ENCODE measurements at regions not wholly inside any gene's neighbourhood (a gene's known extent, or its start where the extent isn't known, plus 50 kb on each side); places are given as distances from the start of the nearest gene placed in this dataset.

DNA sequence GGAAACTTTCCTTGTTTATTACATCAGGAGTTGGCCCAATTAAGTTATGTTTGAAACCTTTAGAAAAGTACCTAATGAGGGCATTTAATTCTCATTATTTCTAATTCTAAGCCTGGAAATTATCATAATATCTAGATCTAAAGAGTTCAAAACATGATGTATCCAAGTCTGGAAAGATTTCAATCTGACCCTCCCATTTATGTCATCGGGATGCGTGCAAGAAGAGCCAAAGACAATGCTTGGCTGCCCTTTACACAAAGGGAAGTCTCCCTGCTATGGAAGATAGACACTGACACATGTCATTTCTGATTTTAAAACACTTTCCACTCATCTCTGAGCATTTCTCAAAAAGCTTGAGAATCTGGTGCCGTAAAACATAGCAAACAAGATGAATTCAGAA, 222.4 kb downstream of the ANTXR2 start:
- DNase-seq (ENCODE audit: low spot score), result no peak
- TF ChIP-seq, protein P1, sequence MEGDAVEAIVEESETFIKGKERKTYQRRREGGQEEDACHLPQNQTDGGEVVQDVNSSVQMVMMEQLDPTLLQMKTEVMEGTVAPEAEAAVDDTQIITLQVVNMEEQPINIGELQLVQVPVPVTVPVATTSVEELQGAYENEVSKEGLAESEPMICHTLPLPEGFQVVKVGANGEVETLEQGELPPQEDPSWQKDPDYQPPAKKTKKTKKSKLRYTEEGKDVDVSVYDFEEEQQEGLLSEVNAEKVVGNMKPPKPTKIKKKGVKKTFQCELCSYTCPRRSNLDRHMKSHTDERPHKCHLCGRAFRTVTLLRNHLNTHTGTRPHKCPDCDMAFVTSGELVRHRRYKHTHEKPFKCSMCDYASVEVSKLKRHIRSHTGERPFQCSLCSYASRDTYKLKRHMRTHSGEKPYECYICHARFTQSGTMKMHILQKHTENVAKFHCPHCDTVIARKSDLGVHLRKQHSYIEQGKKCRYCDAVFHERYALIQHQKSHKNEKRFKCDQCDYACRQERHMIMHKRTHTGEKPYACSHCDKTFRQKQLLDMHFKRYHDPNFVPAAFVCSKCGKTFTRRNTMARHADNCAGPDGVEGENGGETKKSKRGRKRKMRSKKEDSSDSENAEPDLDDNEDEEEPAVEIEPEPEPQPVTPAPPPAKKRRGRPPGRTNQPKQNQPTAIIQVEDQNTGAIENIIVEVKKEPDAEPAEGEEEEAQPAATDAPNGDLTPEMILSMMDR (IDR thresholded peaks at IDR 0.05; ENCODE audit: extremely low read depth, missing control alignments), result no peak

- DNase-seq (ENCODE audit: low spot score), result no peak
- TF ChIP-seq, protein P1 (IDR thresholded peaks at IDR 0.05; ENCODE audit: extremely low read depth, missing control alignments), result no peak
Measured at GRCh38 chr4:79848329-79848728, 224.7 kb downstream of the ANTXR2 start.

- TF ChIP-seq, protein P1 (IDR thresholded peaks at IDR 0.05; ENCODE audit: extremely low read depth, missing control alignments), result no peak
- no peak for DNase-seq (ENCODE audit: low spot score)
Measured at GRCh38 chr4:79847411-79847810, 225.6 kb downstream of the ANTXR2 start.

- TF ChIP-seq, protein P1 (IDR thresholded peaks at IDR 0.05; ENCODE audit: extremely low read depth, missing control alignments), result no peak
- DNase-seq (ENCODE audit: low spot score), result no peak
Measured at GRCh38 chr4:79842162-79842561, 230.9 kb downstream of the ANTXR2 start.

GRCh38 chr4:79833857-79834256, 239.2 kb downstream of the ANTXR2 start:
- TF ChIP-seq, protein P1 (IDR thresholded peaks at IDR 0.05; ENCODE audit: extremely low read depth, missing control alignments), result no peak
- no peak for DNase-seq (ENCODE audit: low spot score)

- TF ChIP-seq, protein P1 (IDR thresholded peaks at IDR 0.05; ENCODE audit: extremely low read depth, missing control alignments), result no peak
- no peak for DNase-seq (ENCODE audit: low spot score)
Measured at GRCh38 chr4:79831701-79832514, 241.1 kb downstream of the ANTXR2 start.

DNA sequence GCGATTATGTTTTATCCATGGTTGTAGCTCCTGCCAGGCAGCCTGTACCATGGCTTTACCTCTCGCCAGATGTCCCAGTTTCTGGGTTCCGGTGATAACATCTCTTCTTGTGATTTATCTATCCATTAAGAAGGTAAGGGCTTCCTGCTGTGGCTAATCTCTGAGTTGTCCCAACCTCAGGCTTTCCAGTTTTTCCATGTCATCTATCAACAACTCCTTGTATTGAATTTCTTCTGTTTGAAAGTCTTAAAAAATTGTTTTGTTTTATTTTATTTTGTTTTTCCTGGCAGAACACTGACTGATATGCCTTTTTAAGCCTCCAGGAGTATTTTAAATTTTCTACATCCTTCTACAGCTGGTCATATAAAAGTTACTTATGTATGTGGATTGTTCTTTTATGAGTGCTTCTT, 241.9 kb downstream of the ANTXR2 start:
- DNase-seq (ENCODE audit: low spot score), result no peak
- TF ChIP-seq, protein P1 (IDR thresholded peaks at IDR 0.05; ENCODE audit: extremely low read depth, missing control alignments), result no peak
